ENCODE measurements at regions not wholly inside any gene's neighbourhood (a gene's known extent, or its start where the extent isn't known, plus 50 kb on each side); places are given as distances from the start of the nearest gene placed in this dataset.

- TF ChIP-seq CTCF (IDR thresholded peaks at IDR 0.05), result no peak
- TF ChIP-seq JUND (IDR thresholded peaks at IDR 0.05), result no peak
- no peak for TF ChIP-seq FOXM1 (IDR thresholded peaks at IDR 0.05; ENCODE audit: low read depth)
- TF ChIP-seq TEAD4 (IDR thresholded peaks at IDR 0.05; ENCODE audit: borderline replicate concordance, insufficient read depth), result no peak
- TF ChIP-seq RFX5 (IDR thresholded peaks at IDR 0.05; ENCODE audit: low read length), result no peak
- no peak for TF ChIP-seq GABPA (IDR thresholded peaks at IDR 0.05; ENCODE audit: low read depth)
- no peak for TF ChIP-seq NRF1 (IDR thresholded peaks at IDR 0.05; ENCODE audit: low read depth, low read length)
These were observed 1392.7 kb upstream of the CDH6 start for GRCh38 chr5:29800752-29801151.

Measured in SK-N-SH (cell line).